ENCODE measurements at regions not wholly inside any gene's neighbourhood (a gene's known extent, or its start where the extent isn't known, plus 50 kb on each side); places are given as distances from the start of the nearest gene placed in this dataset.

DNA sequence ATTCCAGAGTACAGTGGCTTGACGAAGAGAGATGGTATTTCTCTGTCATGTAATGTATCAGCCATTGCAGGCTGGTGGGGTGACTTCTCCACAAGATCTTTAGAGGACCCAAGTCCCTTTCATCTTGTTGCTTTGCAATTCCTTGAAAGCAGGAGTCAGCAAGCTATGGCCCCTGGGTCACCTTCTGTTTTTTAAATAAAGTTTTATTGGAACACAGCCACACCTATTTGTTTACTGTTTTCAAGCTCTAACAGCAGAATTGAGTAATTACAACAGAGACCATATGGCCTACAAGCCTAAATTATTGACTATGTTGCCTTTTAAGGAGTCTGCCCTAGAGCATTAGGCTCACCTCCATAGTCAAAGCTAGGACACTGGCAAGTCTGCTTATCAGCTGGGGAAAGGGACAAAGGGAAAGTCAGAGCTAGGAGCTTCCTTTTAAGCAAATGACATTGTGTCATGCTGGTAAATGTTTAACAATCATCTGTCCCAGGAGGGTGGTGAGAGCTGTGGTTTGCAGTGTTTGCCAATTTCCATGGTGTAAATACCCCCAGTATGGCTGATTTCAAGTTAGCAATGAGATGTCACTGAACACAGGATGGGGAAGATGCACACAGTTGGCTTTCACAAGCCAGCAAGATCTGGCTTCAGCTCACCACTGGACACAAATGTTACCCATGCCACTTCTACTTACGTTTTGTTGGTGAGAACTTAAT is 87.7 kb upstream of the PWP1 start:
- Mint-ChIP-seq H3K9me3 (ENCODE audit: low read depth) (peaks cover 14% of the 10 kb centered on the region), H3K4me3 (ENCODE audit: unreplicated experiment) (no peak overlapping the region), H3K4me1 (ENCODE audit: low read depth) (no peaks in the 10 kb centered on the region), H3K36me3 (ENCODE audit: low read depth) (peaks cover 1% of the 10 kb centered on the region), H3K27ac (ENCODE audit: unreplicated experiment) (no peak overlapping the region), H3K27me3 (ENCODE audit: low read depth) (peaks cover 10% of the 10 kb centered on the region)
- TF ChIP-seq, protein P1, sequence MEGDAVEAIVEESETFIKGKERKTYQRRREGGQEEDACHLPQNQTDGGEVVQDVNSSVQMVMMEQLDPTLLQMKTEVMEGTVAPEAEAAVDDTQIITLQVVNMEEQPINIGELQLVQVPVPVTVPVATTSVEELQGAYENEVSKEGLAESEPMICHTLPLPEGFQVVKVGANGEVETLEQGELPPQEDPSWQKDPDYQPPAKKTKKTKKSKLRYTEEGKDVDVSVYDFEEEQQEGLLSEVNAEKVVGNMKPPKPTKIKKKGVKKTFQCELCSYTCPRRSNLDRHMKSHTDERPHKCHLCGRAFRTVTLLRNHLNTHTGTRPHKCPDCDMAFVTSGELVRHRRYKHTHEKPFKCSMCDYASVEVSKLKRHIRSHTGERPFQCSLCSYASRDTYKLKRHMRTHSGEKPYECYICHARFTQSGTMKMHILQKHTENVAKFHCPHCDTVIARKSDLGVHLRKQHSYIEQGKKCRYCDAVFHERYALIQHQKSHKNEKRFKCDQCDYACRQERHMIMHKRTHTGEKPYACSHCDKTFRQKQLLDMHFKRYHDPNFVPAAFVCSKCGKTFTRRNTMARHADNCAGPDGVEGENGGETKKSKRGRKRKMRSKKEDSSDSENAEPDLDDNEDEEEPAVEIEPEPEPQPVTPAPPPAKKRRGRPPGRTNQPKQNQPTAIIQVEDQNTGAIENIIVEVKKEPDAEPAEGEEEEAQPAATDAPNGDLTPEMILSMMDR (IDR thresholded peaks at IDR 0.05) = no peak
- no peak for DNase-seq (ENCODE audit: low spot score)

DNA sequence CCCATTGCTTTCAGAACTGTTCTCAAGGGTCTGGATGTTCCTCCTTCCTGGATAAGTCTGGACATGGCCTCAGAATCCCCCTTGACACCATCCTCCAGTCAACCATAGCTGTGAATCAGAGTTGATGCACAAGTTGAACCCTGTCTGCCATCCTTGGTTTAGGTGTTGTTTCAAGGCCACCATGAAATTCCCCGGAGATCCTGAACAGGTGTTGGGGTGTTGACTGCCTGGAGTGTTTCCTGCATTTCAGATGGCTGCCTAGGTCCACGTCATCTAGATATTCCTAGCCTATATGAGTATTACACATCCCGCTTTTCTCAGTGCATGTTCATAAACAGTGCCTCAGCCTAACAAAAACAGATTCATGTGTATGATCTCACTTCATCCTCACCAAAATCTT is 86.7 kb upstream of the PWP1 start:
- DNase-seq (ENCODE audit: low spot score) = no peak
- peaks cover 14% of the 10 kb centered on the region for H3K27me3 Mint-ChIP-seq (ENCODE audit: low read depth)
- H3K36me3 Mint-ChIP-seq (ENCODE audit: low read depth) = peaks cover 1% of the 10 kb centered on the region
- no peak overlapping the region for H3K4me3 Mint-ChIP-seq (ENCODE audit: unreplicated experiment)
- H3K27ac Mint-ChIP-seq (ENCODE audit: unreplicated experiment) = no peak overlapping the region
- TF ChIP-seq, protein P1 (IDR thresholded peaks at IDR 0.05) = no peak
- peaks cover 6% of the 10 kb centered on the region for H3K9me3 Mint-ChIP-seq (ENCODE audit: low read depth)
- H3K4me1 Mint-ChIP-seq (ENCODE audit: low read depth) = no peaks in the 10 kb centered on the region

DNA sequence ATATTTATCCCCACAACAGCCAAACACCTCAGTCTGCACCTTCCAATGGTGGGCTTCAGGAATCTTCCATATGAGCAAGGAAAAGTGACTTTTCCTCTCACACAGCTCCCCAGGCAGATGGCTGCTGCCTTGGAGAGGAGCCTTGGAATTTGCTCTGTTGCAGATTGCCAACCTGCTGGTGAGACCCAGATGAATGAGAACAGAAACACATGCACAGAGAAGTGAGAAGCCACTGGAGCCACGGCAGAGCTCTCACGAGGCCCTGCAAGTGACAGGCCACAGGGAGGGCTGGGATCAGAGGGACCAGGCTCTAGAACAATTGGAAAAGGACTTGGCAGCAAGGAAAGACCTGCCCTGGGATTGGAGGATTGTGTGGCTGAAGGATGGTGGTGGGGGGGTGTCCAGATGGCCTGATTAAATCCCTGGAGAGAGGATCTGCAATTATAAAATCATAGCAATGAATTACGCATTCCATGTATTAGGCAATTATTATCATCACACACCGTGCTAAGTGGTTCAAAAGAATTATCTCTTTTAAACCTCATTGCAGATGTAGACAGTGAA is 84.9 kb upstream of the PWP1 start:
- H3K4me1 Mint-ChIP-seq (ENCODE audit: low read depth) = no peaks in the 10 kb centered on the region

GRCh38 chr12:107602446-107602845 is 83.2 kb upstream of the PWP1 start:
- Mint-ChIP-seq H3K4me3 (ENCODE audit: unreplicated experiment) (no peak overlapping the region), H3K36me3 (ENCODE audit: low read depth) (peaks cover 1% of the 10 kb centered on the region), H3K9me3 (ENCODE audit: low read depth) (peaks cover 3% of the 10 kb centered on the region), H3K4me1 (ENCODE audit: low read depth) (no peaks in the 10 kb centered on the region), H3K27ac (ENCODE audit: unreplicated experiment) (no peak overlapping the region), H3K27me3 (ENCODE audit: low read depth) (peaks cover 24% of the 10 kb centered on the region)
- no peak for DNase-seq (ENCODE audit: low spot score)
- TF ChIP-seq, protein P1 (IDR thresholded peaks at IDR 0.05) = no peak

More for the DNA sequence above, 84.9 kb upstream of the PWP1 start:
- no peak overlapping the region for H3K4me3 Mint-ChIP-seq (ENCODE audit: unreplicated experiment)
- TF ChIP-seq, protein P1 (IDR thresholded peaks at IDR 0.05) = no peak
- peaks cover 17% of the 10 kb centered on the region for H3K27me3 Mint-ChIP-seq (ENCODE audit: low read depth)
- peaks cover 1% of the 10 kb centered on the region for H3K36me3 Mint-ChIP-seq (ENCODE audit: low read depth)
- H3K27ac Mint-ChIP-seq (ENCODE audit: unreplicated experiment) = no peak overlapping the region
- no peak for DNase-seq (ENCODE audit: low spot score)
- peaks cover 3% of the 10 kb centered on the region for H3K9me3 Mint-ChIP-seq (ENCODE audit: low read depth)

DNA sequence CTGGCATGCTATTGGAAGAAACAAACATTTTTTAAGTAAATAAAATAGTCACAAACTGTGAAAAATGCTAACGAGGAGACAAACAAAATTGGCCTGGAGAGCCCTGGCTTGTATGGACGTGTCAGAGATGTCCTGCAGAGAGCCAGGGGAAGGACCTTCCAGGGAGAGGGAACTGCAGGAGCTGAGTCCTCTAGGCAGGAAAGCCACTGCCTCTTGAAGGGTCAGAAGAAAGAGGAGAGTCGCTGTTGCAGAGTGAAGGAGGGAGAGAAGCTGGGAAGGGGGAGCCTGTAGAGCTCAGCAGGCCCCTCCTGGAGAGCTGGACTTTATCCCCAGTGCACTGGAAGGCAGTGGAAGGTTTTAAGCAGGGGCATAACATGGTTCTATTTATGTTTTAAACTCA is 80.3 kb upstream of the PWP1 start:
- Mint-ChIP-seq H3K4me1 (ENCODE audit: low read depth) (peaks cover 3% of the 10 kb centered on the region), H3K4me3 (ENCODE audit: unreplicated experiment) (no peak overlapping the region), H3K27ac (ENCODE audit: unreplicated experiment) (no peak overlapping the region), H3K36me3 (ENCODE audit: low read depth) (no peaks in the 10 kb centered on the region), H3K9me3 (ENCODE audit: low read depth) (no peaks in the 10 kb centered on the region), H3K27me3 (ENCODE audit: low read depth) (peaks cover 20% of the 10 kb centered on the region)
- TF ChIP-seq, protein P1 (IDR thresholded peaks at IDR 0.05) = no peak
- no peak for DNase-seq (ENCODE audit: low spot score)

Measured in chondrocyte (in vitro differentiated cells).